ENCODE measurements at regions not wholly inside any gene's neighbourhood (a gene's known extent, or its start where the extent isn't known, plus 50 kb on each side); places are given as distances from the start of the nearest gene placed in this dataset.
A peak's percentile ranks its signal among the peaks of the same experiment; 100 is the strongest.

DNA sequence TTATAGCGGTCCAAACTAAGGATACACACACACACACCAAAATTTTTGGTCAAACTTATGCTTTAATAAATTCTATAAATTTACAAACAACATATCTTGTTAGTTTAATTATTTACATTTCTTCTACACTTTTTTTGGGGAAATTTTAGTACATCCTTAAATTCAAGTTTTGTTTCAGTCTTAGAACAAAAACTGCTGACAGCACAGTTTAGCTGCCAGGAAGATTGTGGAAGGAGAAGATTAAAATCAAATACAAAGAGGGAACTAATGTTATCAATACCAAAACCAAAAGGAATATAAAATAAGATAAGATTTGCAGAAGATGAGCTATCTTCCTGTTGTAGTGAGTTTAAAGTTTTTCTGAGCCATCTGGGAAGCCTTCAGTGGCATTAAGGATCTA, 368.8 kb downstream of the AASDHPPT start:
- Mint-ChIP-seq H3K9me3 (ENCODE audit: unreplicated experiment) (peaks cover 25% of the 10 kb centered on the region), H3K27ac (ENCODE audit: unreplicated experiment) (peak overlapping the region; percentile 79), H3K27me3 (ENCODE audit: insufficient read depth, unreplicated experiment) (no peaks in the 10 kb centered on the region), H3K4me3 (ENCODE audit: unreplicated experiment) (peak overlapping the region; percentile 31), H3K36me3 (ENCODE audit: insufficient read depth, unreplicated experiment) (peaks cover 8% of the 10 kb centered on the region), H3K4me1 (ENCODE audit: low read depth, unreplicated experiment) (peaks cover 31% of the 10 kb centered on the region)
- POLR2A ChIA-PET = no interaction called here
- no peak for DNase-seq
- Histone ChIP-seq H3K27me3 (replicated peaks; ENCODE audit: control insufficient read depth, insufficient read depth, low read length) (no peaks in the 10 kb centered on the region), H3K9me3 (peaks cover 10% of the 10 kb centered on the region), H3K36me3 (ENCODE audit: control insufficient read depth, insufficient read depth, low read length) (no peaks in the 10 kb centered on the region), H3K4me3 (ENCODE audit: low read depth, low read length) (no peak overlapping the region), H3K4me1 (peaks cover 38% of the 10 kb centered on the region)
- TF ChIP-seq, protein P1, sequence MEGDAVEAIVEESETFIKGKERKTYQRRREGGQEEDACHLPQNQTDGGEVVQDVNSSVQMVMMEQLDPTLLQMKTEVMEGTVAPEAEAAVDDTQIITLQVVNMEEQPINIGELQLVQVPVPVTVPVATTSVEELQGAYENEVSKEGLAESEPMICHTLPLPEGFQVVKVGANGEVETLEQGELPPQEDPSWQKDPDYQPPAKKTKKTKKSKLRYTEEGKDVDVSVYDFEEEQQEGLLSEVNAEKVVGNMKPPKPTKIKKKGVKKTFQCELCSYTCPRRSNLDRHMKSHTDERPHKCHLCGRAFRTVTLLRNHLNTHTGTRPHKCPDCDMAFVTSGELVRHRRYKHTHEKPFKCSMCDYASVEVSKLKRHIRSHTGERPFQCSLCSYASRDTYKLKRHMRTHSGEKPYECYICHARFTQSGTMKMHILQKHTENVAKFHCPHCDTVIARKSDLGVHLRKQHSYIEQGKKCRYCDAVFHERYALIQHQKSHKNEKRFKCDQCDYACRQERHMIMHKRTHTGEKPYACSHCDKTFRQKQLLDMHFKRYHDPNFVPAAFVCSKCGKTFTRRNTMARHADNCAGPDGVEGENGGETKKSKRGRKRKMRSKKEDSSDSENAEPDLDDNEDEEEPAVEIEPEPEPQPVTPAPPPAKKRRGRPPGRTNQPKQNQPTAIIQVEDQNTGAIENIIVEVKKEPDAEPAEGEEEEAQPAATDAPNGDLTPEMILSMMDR (IDR thresholded peaks at IDR 0.05; ENCODE audit: insufficient read depth in 1 of 2, low read depth in 1 of 2, low read length in 1 of 2, severe bottlenecking in 1 of 2, unreplicated experiment in 1 of 2) = no peak
- intact Hi-C loops (cut with micrococcal nuclease; ENCODE audit: unreplicated experiment) = no loop called here
- no TSS peak for BruUV-seq (replicated peaks)
- CTCF ChIA-PET = no interaction called here

DNA sequence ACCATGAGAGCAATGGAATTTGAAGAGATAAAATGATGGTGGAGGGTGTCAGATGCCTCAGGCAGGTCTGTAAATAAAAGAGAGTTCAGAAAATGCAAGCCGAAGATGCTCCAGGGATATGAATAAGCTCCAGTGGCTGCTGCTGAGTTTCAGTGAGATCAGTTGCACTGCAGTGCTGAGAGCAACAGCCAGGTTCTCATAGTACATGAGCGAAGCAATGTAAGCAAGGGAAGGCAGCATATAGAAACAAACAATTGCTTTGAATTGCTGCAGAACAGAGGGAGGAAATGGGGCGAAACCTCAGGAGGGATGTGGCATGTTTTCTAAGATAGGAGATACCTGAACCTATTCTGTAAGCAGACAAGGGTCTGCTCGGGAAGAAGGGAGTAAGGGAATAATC, 369.5 kb downstream of the AASDHPPT start:
- Histone ChIP-seq H3K4me3 (ENCODE audit: low read depth, low read length) (no peak overlapping the region), H3K4me1 (peaks cover 42% of the 10 kb centered on the region), H3K9me3 (peaks cover 13% of the 10 kb centered on the region), H3K27me3 (replicated peaks; ENCODE audit: control insufficient read depth, insufficient read depth, low read length) (no peaks in the 10 kb centered on the region), H3K36me3 (ENCODE audit: control insufficient read depth, insufficient read depth, low read length) (no peaks in the 10 kb centered on the region)
- Mint-ChIP-seq H3K4me3 (ENCODE audit: unreplicated experiment) (peak overlapping the region; percentile 31), H3K4me1 (ENCODE audit: low read depth, unreplicated experiment) (peaks cover 31% of the 10 kb centered on the region), H3K27ac (ENCODE audit: unreplicated experiment) (peak overlapping the region; percentile 79), H3K36me3 (ENCODE audit: insufficient read depth, unreplicated experiment) (peaks cover 8% of the 10 kb centered on the region), H3K9me3 (ENCODE audit: unreplicated experiment) (peaks cover 19% of the 10 kb centered on the region), H3K27me3 (ENCODE audit: insufficient read depth, unreplicated experiment) (no peaks in the 10 kb centered on the region)
- ChIA-PET CTCF (interaction anchor here (0.9 kb wide), 1 partner anchor 32 kb away, joined by 4 read pairs; no protein-coding TSS in a partner anchor), POLR2A (interaction anchor here (0.6 to 0.7 kb wide), 2 partner anchors 48 to 103 kb away, joined by 3 to 4 read pairs; no protein-coding TSS in a partner anchor)
- BruUV-seq (replicated peaks) = no TSS peak
- DNase-seq = peak in 1 of 2 experiments; percentile 37
- intact Hi-C loops (cut with micrococcal nuclease; ENCODE audit: unreplicated experiment) = loop anchor here (1.0 kb wide), 1 partner anchor 15 kb away; no protein-coding TSS in a partner anchor
- TF ChIP-seq, protein P1 (IDR thresholded peaks at IDR 0.05; ENCODE audit: insufficient read depth in 1 of 2, low read depth in 1 of 2, low read length in 1 of 2, severe bottlenecking in 1 of 2, unreplicated experiment in 1 of 2) = no peak

DNA sequence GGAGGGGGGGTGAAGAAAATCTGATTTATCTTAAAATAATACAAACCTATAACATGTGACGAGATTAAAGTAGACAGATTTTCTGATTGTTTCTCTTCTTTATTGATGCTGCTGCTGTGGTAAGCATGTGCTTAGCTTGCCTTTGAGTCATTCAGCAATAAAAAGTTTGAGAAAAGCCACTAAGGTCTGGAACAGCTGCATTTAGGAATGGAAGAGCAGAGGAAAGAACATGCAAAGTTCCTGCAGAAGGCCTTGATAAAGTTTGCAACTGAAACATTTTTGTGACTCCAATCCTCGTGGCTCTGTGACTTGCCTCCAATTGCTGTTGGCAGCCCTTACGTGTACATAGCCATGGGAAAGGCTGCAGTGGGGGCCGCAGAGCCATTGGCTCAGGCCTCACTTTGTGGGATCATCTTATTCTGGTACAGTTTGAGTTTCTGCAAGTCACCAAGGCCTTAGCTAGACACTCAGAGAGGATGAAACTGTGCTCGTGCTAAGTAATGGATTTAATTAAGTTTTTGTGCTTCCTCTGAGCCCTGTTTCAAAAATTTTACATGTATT, 370.2 kb downstream of the AASDHPPT start:
- H3K4me3 Mint-ChIP-seq (ENCODE audit: unreplicated experiment) = peak overlapping the region; percentile 31
- Histone ChIP-seq H3K36me3 (ENCODE audit: control insufficient read depth, insufficient read depth, low read length) (0 out of 2 replicates have a peak, but pooled peaks cover 2% of the 10 kb centered on the region), H3K9me3 (peaks cover 18% of the 10 kb centered on the region), H3K4me1 (peaks cover 42% of the 10 kb centered on the region), H3K4me3 (ENCODE audit: low read depth, low read length) (no peak overlapping the region), H3K27me3 (replicated peaks; ENCODE audit: control insufficient read depth, insufficient read depth, low read length) (no peaks in the 10 kb centered on the region)
- ChIA-PET CTCF (interaction anchor here (0.9 kb wide), 1 partner anchor 32 kb away, joined by 4 read pairs; no protein-coding TSS in a partner anchor), POLR2A (interaction anchor here (0.6 kb wide), 1 partner anchor 47 kb away, joined by 3 read pairs; no protein-coding TSS in a partner anchor)
- intact Hi-C loops (cut with micrococcal nuclease; ENCODE audit: unreplicated experiment) = loop anchor here (1.0 kb wide), 1 partner anchor 15 kb away; no protein-coding TSS in a partner anchor
- H3K9me3 Mint-ChIP-seq (ENCODE audit: unreplicated experiment) = peaks cover 19% of the 10 kb centered on the region
- peaks cover 8% of the 10 kb centered on the region for H3K36me3 Mint-ChIP-seq (ENCODE audit: insufficient read depth, unreplicated experiment)
- no peak for DNase-seq
- peaks cover 31% of the 10 kb centered on the region for H3K4me1 Mint-ChIP-seq (ENCODE audit: low read depth, unreplicated experiment)
- no TSS peak for BruUV-seq (replicated peaks)
- TF ChIP-seq, protein P1 (IDR thresholded peaks at IDR 0.05; ENCODE audit: insufficient read depth in 1 of 2, low read depth in 1 of 2, low read length in 1 of 2, severe bottlenecking in 1 of 2, unreplicated experiment in 1 of 2) = no peak
- no peaks in the 10 kb centered on the region for H3K27me3 Mint-ChIP-seq (ENCODE audit: insufficient read depth, unreplicated experiment)
- H3K27ac Mint-ChIP-seq (ENCODE audit: unreplicated experiment) = peak overlapping the region; percentile 79

All from Caco-2 (cell line).